H1 (cell line): ENCODE measurements at regions not wholly inside any gene's neighbourhood (a gene's known extent, or its start where the extent isn't known, plus 50 kb on each side); places are given as distances from the start of the nearest gene placed in this dataset.

Experiments
- CHD7 ChIP-seq: fragments of 300-600 bp; sonication (generic); IDR thresholded peaks from 2 replicates; pipeline ENCODE4 v1.7.1; 2012; ENCODE audit warnings: low read length, moderate library complexity, mild to moderate bottlenecking, inconsistent platforms; ENCODE audit not compliant: insufficient replicate concordance
- EP300 ChIP-seq, 2 experiments: IDR thresholded peaks; 1 replicate in 1 of 2; 2 replicates in 1 of 2; pipeline ENCODE4 v1.6.1; 2011 to 2012; ENCODE audit warnings: low read depth in 2 of 2, low read length in 2 of 2, mild to moderate bottlenecking in 2 of 2, borderline replicate concordance in 1 of 2, inconsistent platforms in 1 of 2, moderate library complexity in 1 of 2
- GTF2F1 ChIP-seq: IDR thresholded peaks from 2 replicates; pipeline ENCODE4 v1.6.1; 2012; ENCODE audit warnings: low read depth, low read length, improper control_type of control experiment, borderline replicate concordance
- JUN ChIP-seq: IDR thresholded peaks from 2 replicates; pipeline ENCODE4 v1.6.1; 2011; ENCODE audit warnings: low read depth, mild to moderate bottlenecking, improper control_type of control experiment, low read length
- RXRA ChIP-seq: IDR thresholded peaks from 2 replicates; pipeline ENCODE4 v1.6.1; 2011; ENCODE audit warnings: low read depth, mild to moderate bottlenecking, low read length, moderate library complexity; ENCODE audit not compliant: insufficient read depth
- TBP ChIP-seq: IDR thresholded peaks from 2 replicates; pipeline ENCODE4 v1.6.1; 2011; ENCODE audit warnings: low read depth, low read length, improper control_type of control experiment
- USF2 ChIP-seq: IDR thresholded peaks from 2 replicates; pipeline ENCODE4 v1.6.1; 2011; ENCODE audit warnings: low read length, improper control_type of control experiment

GRCh38 chr16:80447241-80447640 is 93.6 kb upstream of the DYNLRB2 start (continued):
- TF ChIP-seq CHD7 (no peak), RXRA (no peak), EP300 (IDR thresholded peaks at IDR 0.05; ENCODE audit: borderline replicate concordance in 1 of 2, low read depth in 2 of 2, low read length in 2 of 2) (no peak), USF2 (no peak), JUN (no peak), GTF2F1 (no peak), TBP (no peak)
